Vagina (tissue), 2 donors: ENCODE measurements at regions not wholly inside any gene's neighbourhood (a gene's known extent, or its start where the extent isn't known, plus 50 kb on each side); places are given as distances from the start of the nearest gene placed in this dataset.

Source experiments
- POLR2A ChIP-seq, 2 donors: fragments of 450-650 bp; IDR thresholded peaks; one replicate each; pipeline ENCODE4 v1.6.1; 2017; ENCODE audit warnings: antibody characterized with exemption in 2 of 2, mild to moderate bottlenecking in 2 of 2, moderate library complexity in 2 of 2
- TF ChIP-seq, protein P1 (sequence below), 3 experiments: fragments of 450-650 bp in 2 of 3; fragments of 200-600 bp in 1 of 3; sonication (generic) in 1 of 3; IDR thresholded peaks; one replicate each; pipeline ENCODE4 v1.5.1; 2017 to 2019; ENCODE audit warnings: antibody characterized with exemption in 3 of 3, mild to moderate bottlenecking in 2 of 3, moderate library complexity in 2 of 3

GRCh38 chr10:3901370-3901769 is 116.4 kb upstream of the KLF6 start:
- TF ChIP-seq POLR2A (IDR thresholded peaks at IDR 0.05): no peak
- TF ChIP-seq, protein P1, sequence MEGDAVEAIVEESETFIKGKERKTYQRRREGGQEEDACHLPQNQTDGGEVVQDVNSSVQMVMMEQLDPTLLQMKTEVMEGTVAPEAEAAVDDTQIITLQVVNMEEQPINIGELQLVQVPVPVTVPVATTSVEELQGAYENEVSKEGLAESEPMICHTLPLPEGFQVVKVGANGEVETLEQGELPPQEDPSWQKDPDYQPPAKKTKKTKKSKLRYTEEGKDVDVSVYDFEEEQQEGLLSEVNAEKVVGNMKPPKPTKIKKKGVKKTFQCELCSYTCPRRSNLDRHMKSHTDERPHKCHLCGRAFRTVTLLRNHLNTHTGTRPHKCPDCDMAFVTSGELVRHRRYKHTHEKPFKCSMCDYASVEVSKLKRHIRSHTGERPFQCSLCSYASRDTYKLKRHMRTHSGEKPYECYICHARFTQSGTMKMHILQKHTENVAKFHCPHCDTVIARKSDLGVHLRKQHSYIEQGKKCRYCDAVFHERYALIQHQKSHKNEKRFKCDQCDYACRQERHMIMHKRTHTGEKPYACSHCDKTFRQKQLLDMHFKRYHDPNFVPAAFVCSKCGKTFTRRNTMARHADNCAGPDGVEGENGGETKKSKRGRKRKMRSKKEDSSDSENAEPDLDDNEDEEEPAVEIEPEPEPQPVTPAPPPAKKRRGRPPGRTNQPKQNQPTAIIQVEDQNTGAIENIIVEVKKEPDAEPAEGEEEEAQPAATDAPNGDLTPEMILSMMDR (IDR thresholded peaks at IDR 0.05): no peak
